Testis (tissue), 2 donors: ENCODE measurements at regions not wholly inside any gene's neighbourhood (a gene's known extent, or its start where the extent isn't known, plus 50 kb on each side); places are given as distances from the start of the nearest gene placed in this dataset.

Source experiments
- DNase-seq: peaks from one replicate; pipeline ENCODE4 v3.0.0-alpha.2; 2019
- H3K27ac ChIP-seq, 2 donors: fragments of 200-600 bp; sonication (generic); one replicate each; pipeline ENCODE4 v1.5.1; 2019
- H3K27me3 ChIP-seq: fragments of 200-600 bp; sonication (generic); one replicate; pipeline ENCODE4 v1.5.1; 2019
- H3K36me3 ChIP-seq: fragments of 200-600 bp; sonication (generic); one replicate; pipeline ENCODE4 v1.5.1; 2017; ENCODE audit warnings: low read depth; ENCODE audit errors: missing control alignments
- H3K4me1 ChIP-seq: fragments of 200-600 bp; sonication (generic); one replicate; pipeline ENCODE4 v1.5.1; 2019
- H3K4me3 ChIP-seq, 2 donors: fragments of 200-600 bp; sonication (generic); one replicate each; pipeline ENCODE4 v1.5.1; 2017 to 2019
- H3K9me3 ChIP-seq: fragments of 200-600 bp; sonication (generic); one replicate; pipeline ENCODE4 v1.5.1; 2017
- POLR2A ChIP-seq: fragments of 450-650 bp; IDR thresholded peaks from one replicate; pipeline ENCODE4 v1.6.1; 2017; ENCODE audit warnings: antibody characterized with exemption, mild to moderate bottlenecking, moderate library complexity
- WGBS, 2 donors: methylation state at CpG; one replicate each; pipeline ENCODE4 v1.1.5; 2018; 5-methylcytosine and 5-hydroxymethylcytosine counted together
- intact Hi-C: fragments of 100-400 bp; cut with DNase I; formaldehyde crosslinking; loops from one replicate; pipeline ENCODE4 v1.15.1; 2023; ENCODE audit warnings: low total_unique reads
- TF ChIP-seq, protein P1 (sequence below), 3 experiments: fragments of 450-650 bp in 2 of 3; fragments of 200-600 bp in 1 of 3; sonication (generic) in 1 of 3; IDR thresholded peaks; one replicate each; pipeline ENCODE4 v1.5.1; 2016 to 2019; ENCODE audit warnings: antibody characterized with exemption in 3 of 3, mild to moderate bottlenecking in 2 of 3, moderate library complexity in 1 of 3

GRCh38 chr18:22557168-22557941 is 139.6 kb upstream of the CTAGE1 start:
- Histone ChIP-seq H3K27me3 (no peaks in the 10 kb centered on the region), H3K27ac (no peak overlapping the region), H3K4me1 (peaks cover 4% of the 10 kb centered on the region), H3K4me3 (no peak overlapping the region), H3K9me3 (no peaks in the 10 kb centered on the region), H3K36me3 (no peaks in the 10 kb centered on the region)
- no peak for DNase-seq
- whole genome bisulfite sequencing, 2 donors, result 80 to 83% methylated on average over 11 to 12 of the region's 12 CpGs
- intact Hi-C loops, result loop anchor here (10.0 kb wide), 1 partner anchor 213 kb away; no protein-coding TSS in a partner anchor
- no peak for TF ChIP-seq POLR2A
- TF ChIP-seq, protein P1, sequence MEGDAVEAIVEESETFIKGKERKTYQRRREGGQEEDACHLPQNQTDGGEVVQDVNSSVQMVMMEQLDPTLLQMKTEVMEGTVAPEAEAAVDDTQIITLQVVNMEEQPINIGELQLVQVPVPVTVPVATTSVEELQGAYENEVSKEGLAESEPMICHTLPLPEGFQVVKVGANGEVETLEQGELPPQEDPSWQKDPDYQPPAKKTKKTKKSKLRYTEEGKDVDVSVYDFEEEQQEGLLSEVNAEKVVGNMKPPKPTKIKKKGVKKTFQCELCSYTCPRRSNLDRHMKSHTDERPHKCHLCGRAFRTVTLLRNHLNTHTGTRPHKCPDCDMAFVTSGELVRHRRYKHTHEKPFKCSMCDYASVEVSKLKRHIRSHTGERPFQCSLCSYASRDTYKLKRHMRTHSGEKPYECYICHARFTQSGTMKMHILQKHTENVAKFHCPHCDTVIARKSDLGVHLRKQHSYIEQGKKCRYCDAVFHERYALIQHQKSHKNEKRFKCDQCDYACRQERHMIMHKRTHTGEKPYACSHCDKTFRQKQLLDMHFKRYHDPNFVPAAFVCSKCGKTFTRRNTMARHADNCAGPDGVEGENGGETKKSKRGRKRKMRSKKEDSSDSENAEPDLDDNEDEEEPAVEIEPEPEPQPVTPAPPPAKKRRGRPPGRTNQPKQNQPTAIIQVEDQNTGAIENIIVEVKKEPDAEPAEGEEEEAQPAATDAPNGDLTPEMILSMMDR (IDR thresholded peaks at IDR 0.05), result no peak

- peaks cover 4% of the 10 kb centered on the region for H3K4me1 ChIP-seq
- H3K4me3 ChIP-seq, result peak overlapping the region; percentile 57 to 74
- TF ChIP-seq POLR2A, result no peak
- TF ChIP-seq, protein P1 (IDR thresholded peaks at IDR 0.05), result no peak
- H3K27me3 ChIP-seq, result no peaks in the 10 kb centered on the region
- H3K36me3 ChIP-seq, result no peaks in the 10 kb centered on the region
- peak; percentile 64 for DNase-seq
- no peaks in the 10 kb centered on the region for H3K9me3 ChIP-seq
- intact Hi-C loops, result loop anchor here (10.0 kb wide), 1 partner anchor 214 kb away; no protein-coding TSS in a partner anchor
- WGBS, 2 donors, result 1% methylated on average over 28 of the region's 28 CpGs
- H3K27ac ChIP-seq, result peak overlapping the region; percentile 61 to 86
These were observed 141.2 kb upstream of the CTAGE1 start for GRCh38 chr18:22558945-22559385.

DNA sequence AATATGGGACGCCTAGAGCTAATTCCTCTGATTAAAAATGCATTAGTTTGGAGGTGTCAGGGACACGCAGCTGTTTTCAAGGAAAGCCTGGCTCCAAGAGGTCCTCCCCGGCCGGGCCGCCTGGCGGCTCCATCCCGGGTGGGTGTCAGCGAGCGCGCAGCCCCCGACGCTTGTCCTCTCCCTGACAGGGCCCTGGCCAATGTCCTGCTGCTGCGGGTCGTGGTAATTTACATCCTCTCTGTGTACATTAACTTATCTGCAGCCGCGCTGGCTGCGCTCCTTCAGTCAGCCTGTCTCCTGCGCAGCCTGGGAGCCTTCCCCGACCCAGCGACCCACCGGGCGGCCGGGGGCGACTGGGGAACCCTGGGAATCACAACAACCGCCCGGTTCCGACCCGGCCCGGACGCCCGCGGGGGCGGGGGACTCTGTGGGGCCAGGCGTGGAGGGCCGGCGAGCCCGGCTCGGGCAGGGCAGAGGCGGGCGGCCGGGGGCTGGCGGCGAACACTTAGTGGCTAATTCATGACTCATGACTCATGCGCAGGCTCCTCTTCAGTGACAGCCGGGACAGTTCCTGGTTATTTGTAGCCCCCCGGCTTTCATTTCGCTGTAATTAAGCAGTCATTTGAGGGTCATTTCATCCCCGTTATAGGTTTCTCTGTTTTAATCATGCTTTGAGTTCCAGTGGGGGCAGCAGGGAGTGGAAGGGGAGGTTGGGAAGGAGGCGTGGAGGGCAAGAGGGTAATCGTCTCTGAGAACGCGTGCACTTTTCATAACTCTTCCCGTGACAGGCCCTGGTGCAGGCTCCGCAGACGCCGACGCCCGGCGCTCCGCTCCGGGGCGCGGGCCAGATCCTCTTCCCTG is 141.9 kb upstream of the CTAGE1 start:
- intact Hi-C loops, result loop anchor here (5.0 to 10.0 kb wide), 2 partner anchors 215 to 392 kb away; partner anchors contain the start of gene GATA6
- TF ChIP-seq POLR2A, result no peak
- TF ChIP-seq, protein P1 (IDR thresholded peaks at IDR 0.05), result peak; percentile 3 to 21 (median 11)
- Histone ChIP-seq H3K9me3 (no peaks in the 10 kb centered on the region), H3K27ac (peak overlapping the region; percentile 61 to 86), H3K4me1 (peaks cover 4% of the 10 kb centered on the region), H3K36me3 (no peaks in the 10 kb centered on the region), H3K4me3 (peak overlapping the region; percentile 57 to 74), H3K27me3 (no peaks in the 10 kb centered on the region)
- peak; percentile 70 for DNase-seq
- WGBS, 2 donors, result 1% methylated on average over 34 to 62 of the region's 63 CpGs

DNA sequence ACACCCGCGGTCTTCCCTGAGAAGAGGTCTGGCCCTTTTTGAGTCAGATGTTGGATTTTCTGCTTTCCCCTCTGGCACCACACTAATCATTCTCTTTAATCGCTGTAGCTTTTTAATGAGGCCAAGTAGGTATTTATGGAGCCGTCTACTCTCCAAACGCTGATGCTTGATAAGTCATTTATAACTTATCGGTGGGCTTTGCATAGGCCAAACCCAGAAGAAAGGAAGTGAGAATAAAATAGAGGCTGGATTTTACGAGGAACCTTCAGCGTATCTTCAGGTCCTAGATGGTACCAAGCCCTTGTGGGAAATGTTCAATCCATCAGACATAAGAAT is 142.5 kb upstream of the CTAGE1 start:
- DNase-seq, result no peak
- Histone ChIP-seq H3K4me3 (peak overlapping the region; percentile 57 to 74), H3K27me3 (no peaks in the 10 kb centered on the region), H3K4me1 (peaks cover 4% of the 10 kb centered on the region), H3K36me3 (no peaks in the 10 kb centered on the region), H3K9me3 (no peaks in the 10 kb centered on the region), H3K27ac (peak overlapping the region; percentile 61 to 86)
- intact Hi-C loops, result loop anchor here (5.0 kb wide), 1 partner anchor 393 kb away; the partner anchor contains the start of gene GATA6
- 23 to 28% methylated on average over 8 of the region's 8 CpGs for WGBS, 2 donors
- TF ChIP-seq, protein P1 (IDR thresholded peaks at IDR 0.05), result no peak
- TF ChIP-seq POLR2A, result no peak
